Natural killer cell (primary cell): ENCODE measurements at regions not wholly inside any gene's neighbourhood (a gene's known extent, or its start where the extent isn't known, plus 50 kb on each side); places are given as distances from the start of the nearest gene placed in this dataset.
A peak's percentile ranks its signal among the peaks of the same experiment; 100 is the strongest.

Experiments
- ATAC-seq, 3 donors: fragments of 150-1000 bp in 2 of 3; fragments of 200-7000 bp in 1 of 3; cut with Tn5 transposase; 1 replicate in 1 of 3; 2 replicates in 2 of 3; pipeline ENCODE4 v1.10.0; 2021; ENCODE audit warnings: mild to moderate bottlenecking in 2 of 3, moderate library complexity in 2 of 3
- DNase-seq, 2 donors: peaks; one replicate each; pipeline versions ENCODE4 v3.0.0 to v3.0.0-alpha.2; 2013 to 2021; ENCODE audit warnings: mixed read lengths in 1 of 2
- H3K27ac ChIP-seq: one replicate; pipeline ENCODE4 v1.5.1; 2013; ENCODE audit warnings: mild to moderate bottlenecking, low read length
- H3K27me3 ChIP-seq: one replicate; pipeline ENCODE4 v1.6.1; 2013; ENCODE audit warnings: low read length; ENCODE audit not compliant: control insufficient read depth, insufficient read depth
- H3K36me3 ChIP-seq: one replicate; pipeline ENCODE4 v1.6.1; 2013; ENCODE audit warnings: low read length; ENCODE audit not compliant: control insufficient read depth, insufficient read depth
- H3K4me1 ChIP-seq: one replicate; pipeline ENCODE4 v1.6.1; 2013; ENCODE audit warnings: low read length; ENCODE audit not compliant: control insufficient read depth, insufficient read depth
- H3K4me3 ChIP-seq: one replicate; pipeline ENCODE4 v1.5.1; 2013; ENCODE audit warnings: low read length
- H3K9me3 ChIP-seq: one replicate; pipeline ENCODE4 v1.6.1; 2013; ENCODE audit warnings: low read length; ENCODE audit not compliant: control insufficient read depth, insufficient read depth
- H3K27ac Mint-ChIP-seq, 2 donors: one replicate each; pipeline ENCODE4 v1.8.0; 2022; ENCODE audit warnings: mild to moderate bottlenecking in 2 of 2, mixed read lengths in 2 of 2, moderate library complexity in 1 of 2
- H3K27me3 Mint-ChIP-seq, 2 donors: one replicate each; pipeline ENCODE4 v1.8.0; 2022; ENCODE audit warnings: low read depth in 2 of 2, mixed read lengths in 2 of 2
- H3K36me3 Mint-ChIP-seq: one replicate; pipeline ENCODE4 v1.8.0; 2022; ENCODE audit warnings: mixed read lengths
- H3K4me1 Mint-ChIP-seq, 2 donors: one replicate each; pipeline ENCODE4 v1.8.0; 2022; ENCODE audit warnings: mixed read lengths in 2 of 2
- H3K4me3 Mint-ChIP-seq: one replicate; pipeline ENCODE4 v1.8.0; 2022; ENCODE audit warnings: mild to moderate bottlenecking, moderate library complexity, mixed read lengths
- H3K9me3 Mint-ChIP-seq, 2 donors: one replicate each; pipeline ENCODE4 v1.8.0; 2022; ENCODE audit warnings: mixed read lengths in 2 of 2
- WGBS: methylation state at CpG from one replicate; pipeline ENCODE4 v1.1.7; 2013; ENCODE audit warnings: missing lambda C conversion rate; ENCODE audit not compliant: insufficient coverage; 5-methylcytosine and 5-hydroxymethylcytosine counted together
- intact Hi-C: fragments of 100-400 bp; cut with micrococcal nuclease; formaldehyde crosslinking; loops from one replicate; pipeline ENCODE4 v1.14.2; 2022
- TF ChIP-seq, protein P1 (sequence below): fragments of 200-600 bp; IDR thresholded peaks from one replicate; pipeline ENCODE4 v1.8.0; 2022; ENCODE audit warnings: antibody characterized with exemption

DNA sequence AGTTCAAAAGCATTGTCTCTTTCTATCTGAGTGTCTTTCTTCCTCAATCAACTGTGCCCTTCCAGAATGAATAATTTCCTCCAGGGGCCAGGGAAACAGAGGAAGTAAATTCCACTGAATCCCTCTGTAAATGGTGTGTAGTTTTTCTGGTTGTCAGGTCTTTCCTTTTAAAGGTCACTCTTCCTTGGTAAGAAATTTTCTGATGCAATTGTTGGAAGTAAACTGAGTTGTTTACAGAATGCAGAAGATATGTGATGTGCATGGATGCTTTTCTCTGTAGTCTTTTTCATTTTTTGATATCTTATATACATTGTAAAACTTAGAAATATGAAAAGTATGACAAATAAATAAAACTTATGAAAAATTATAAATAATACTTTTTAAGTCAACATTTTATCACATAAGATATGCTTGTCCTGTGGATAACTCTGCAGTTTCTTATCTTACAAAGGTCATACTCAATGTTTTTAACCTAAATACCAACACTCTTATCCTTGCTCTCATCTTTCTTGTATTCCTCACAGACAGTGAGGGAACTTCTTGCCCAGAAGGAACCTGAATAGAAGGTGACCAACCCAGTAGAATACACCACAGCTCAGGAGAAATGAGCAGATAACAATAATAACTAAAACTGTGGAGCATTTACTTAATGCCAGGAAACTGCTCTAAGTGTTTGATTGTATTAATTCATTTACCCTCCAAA, 234.5 kb downstream of the METTL4 start:
- no peaks in the 10 kb centered on the region for H3K9me3 Mint-ChIP-seq
- H3K27ac Mint-ChIP-seq = no peak overlapping the region
- H3K4me3 Mint-ChIP-seq = no peak overlapping the region
- no peaks in the 10 kb centered on the region for H3K36me3 Mint-ChIP-seq
- ATAC-seq = no peak
- Histone ChIP-seq H3K27me3 (no peaks in the 10 kb centered on the region), H3K4me1 (no peaks in the 10 kb centered on the region), H3K9me3 (no peaks in the 10 kb centered on the region), H3K36me3 (no peaks in the 10 kb centered on the region), H3K4me3 (no peak overlapping the region), H3K27ac (no peak overlapping the region)
- H3K4me1 Mint-ChIP-seq = no peaks in the 10 kb centered on the region
- TF ChIP-seq, protein P1, sequence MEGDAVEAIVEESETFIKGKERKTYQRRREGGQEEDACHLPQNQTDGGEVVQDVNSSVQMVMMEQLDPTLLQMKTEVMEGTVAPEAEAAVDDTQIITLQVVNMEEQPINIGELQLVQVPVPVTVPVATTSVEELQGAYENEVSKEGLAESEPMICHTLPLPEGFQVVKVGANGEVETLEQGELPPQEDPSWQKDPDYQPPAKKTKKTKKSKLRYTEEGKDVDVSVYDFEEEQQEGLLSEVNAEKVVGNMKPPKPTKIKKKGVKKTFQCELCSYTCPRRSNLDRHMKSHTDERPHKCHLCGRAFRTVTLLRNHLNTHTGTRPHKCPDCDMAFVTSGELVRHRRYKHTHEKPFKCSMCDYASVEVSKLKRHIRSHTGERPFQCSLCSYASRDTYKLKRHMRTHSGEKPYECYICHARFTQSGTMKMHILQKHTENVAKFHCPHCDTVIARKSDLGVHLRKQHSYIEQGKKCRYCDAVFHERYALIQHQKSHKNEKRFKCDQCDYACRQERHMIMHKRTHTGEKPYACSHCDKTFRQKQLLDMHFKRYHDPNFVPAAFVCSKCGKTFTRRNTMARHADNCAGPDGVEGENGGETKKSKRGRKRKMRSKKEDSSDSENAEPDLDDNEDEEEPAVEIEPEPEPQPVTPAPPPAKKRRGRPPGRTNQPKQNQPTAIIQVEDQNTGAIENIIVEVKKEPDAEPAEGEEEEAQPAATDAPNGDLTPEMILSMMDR = no peak
- DNase-seq = no peak
- intact Hi-C loops = loop anchor here (2.0 to 5.0 kb wide), 2 partner anchors 72 to 205 kb away; no protein-coding TSS in a partner anchor
- peaks cover 0 to 19% of the 10 kb centered on the region in 2 donors for H3K27me3 Mint-ChIP-seq

DNA sequence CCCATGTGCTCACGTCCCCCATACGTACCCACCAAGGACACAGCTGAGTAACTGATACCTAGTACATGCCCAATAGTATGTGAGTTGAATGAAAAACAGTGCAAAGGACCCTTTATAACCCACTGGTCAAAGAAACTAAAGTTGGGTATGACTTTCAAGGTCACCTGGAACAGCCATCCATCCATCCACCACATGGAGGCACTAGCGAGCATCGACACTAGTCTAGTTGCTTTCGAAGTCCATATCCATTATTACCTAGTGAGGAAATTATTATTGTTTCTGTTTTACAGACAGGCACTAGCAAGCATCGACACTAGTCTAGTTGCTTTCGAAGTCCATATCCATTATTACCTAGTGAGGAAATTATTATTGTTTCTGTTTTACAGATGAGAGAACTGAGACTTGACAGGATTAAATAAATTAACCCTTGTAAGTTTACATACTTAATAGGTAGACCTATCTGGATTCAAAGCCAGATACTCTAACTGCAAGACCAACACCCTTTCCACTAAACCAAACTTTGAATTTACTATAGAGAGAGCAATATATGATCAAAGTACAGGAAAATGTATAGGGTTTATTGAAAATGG, 233.7 kb downstream of the METTL4 start:
- no peak for ATAC-seq
- H3K4me3 ChIP-seq = no peak overlapping the region

DNA sequence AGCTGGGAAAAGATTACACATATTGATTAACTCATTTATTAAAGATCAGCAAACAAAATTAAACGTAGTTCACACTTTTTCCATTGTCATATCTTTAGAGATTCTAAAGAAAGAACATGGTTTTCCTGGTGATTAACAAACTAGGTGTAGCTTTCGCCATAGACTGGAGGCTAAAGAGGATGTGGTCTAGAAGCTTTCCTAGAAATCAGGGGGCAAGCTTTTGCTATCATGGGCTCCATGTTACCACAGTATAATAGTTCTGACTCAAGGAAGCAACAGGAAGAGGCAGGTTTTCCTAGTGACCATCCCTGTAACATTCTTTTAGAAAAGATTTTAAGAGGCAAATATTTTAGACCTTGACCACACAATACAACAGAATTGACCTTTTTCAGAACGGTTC, 232.7 kb downstream of the METTL4 start:
- DNase-seq = no peak
- ATAC-seq = no peak
- H3K9me3 ChIP-seq = no peaks in the 10 kb centered on the region
- no peaks in the 10 kb centered on the region for H3K4me1 ChIP-seq
- no peaks in the 10 kb centered on the region for H3K27me3 ChIP-seq
- no peaks in the 10 kb centered on the region for H3K36me3 ChIP-seq
- H3K9me3 Mint-ChIP-seq = no peaks in the 10 kb centered on the region
- intact Hi-C loops = loop anchor here (5.0 kb wide), 1 partner anchor 204 kb away; no protein-coding TSS in a partner anchor
- no peak overlapping the region for H3K4me3 Mint-ChIP-seq
- no peak overlapping the region for H3K4me3 ChIP-seq
- H3K27ac ChIP-seq = no peak overlapping the region
- TF ChIP-seq, protein P1 = no peak
- WGBS = 47% methylated on average over 2 of the region's 3 CpGs
- peaks cover 0 to 14% of the 10 kb centered on the region in 2 donors for H3K27me3 Mint-ChIP-seq
- H3K27ac Mint-ChIP-seq = no peak overlapping the region
- no peaks in the 10 kb centered on the region for H3K36me3 Mint-ChIP-seq
- H3K4me1 Mint-ChIP-seq = no peaks in the 10 kb centered on the region

More for the DNA sequence above, 233.7 kb downstream of the METTL4 start:
- Histone ChIP-seq H3K9me3 (no peaks in the 10 kb centered on the region), H3K27ac (no peak overlapping the region), H3K4me1 (no peaks in the 10 kb centered on the region), H3K36me3 (no peaks in the 10 kb centered on the region), H3K27me3 (no peaks in the 10 kb centered on the region)
- no peak overlapping the region for H3K4me3 Mint-ChIP-seq
- H3K27me3 Mint-ChIP-seq = peaks cover 0 to 19% of the 10 kb centered on the region in 2 donors
- intact Hi-C loops = loop anchor here (2.0 to 5.0 kb wide), 2 partner anchors 71 to 205 kb away; no protein-coding TSS in a partner anchor
- H3K27ac Mint-ChIP-seq = no peak overlapping the region
- no peaks in the 10 kb centered on the region for H3K4me1 Mint-ChIP-seq
- TF ChIP-seq, protein P1 = peak; percentile 37
- peak in 1 of 2 donors; percentile 66 for DNase-seq
- no peaks in the 10 kb centered on the region for H3K36me3 Mint-ChIP-seq
- no CpG with 5 or more reads among the region's 7 CpGs for WGBS
- no peaks in the 10 kb centered on the region for H3K9me3 Mint-ChIP-seq
